ENCODE measurements at regions not wholly inside any gene's neighbourhood (a gene's known extent, or its start where the extent isn't known, plus 50 kb on each side); places are given as distances from the start of the nearest gene placed in this dataset.

DNA sequence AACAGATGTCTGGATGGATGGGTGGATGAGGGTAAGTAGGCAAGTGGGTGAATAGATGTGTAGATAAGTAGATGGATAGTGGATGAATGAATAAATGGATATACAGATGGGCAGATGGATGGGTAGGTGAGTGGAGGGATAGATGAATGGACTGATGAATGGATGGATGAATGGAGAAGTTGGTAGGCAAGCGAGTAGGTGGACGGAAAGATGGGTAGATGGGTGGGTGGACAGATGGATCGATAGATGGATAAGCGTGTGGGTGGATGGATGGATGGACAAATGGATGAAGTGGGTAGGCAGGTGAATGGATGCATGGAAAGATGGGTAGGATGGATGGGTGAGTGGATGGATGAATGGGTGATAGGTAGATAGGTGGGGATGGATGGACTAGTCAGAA, 393.2 kb downstream of the SHANK2 start:
- Mint-ChIP-seq H3K27me3 (no peaks in the 10 kb centered on the region), H3K4me1 (ENCODE audit: low read depth) (peaks cover 5% of the 10 kb centered on the region), H3K36me3 (ENCODE audit: insufficient read depth) (peaks cover 2% of the 10 kb centered on the region), H3K27ac (no peak overlapping the region), H3K4me3 (ENCODE audit: low read depth) (no peak overlapping the region), H3K9me3 (ENCODE audit: low read depth) (no peaks in the 10 kb centered on the region)
- TF ChIP-seq, protein P1, sequence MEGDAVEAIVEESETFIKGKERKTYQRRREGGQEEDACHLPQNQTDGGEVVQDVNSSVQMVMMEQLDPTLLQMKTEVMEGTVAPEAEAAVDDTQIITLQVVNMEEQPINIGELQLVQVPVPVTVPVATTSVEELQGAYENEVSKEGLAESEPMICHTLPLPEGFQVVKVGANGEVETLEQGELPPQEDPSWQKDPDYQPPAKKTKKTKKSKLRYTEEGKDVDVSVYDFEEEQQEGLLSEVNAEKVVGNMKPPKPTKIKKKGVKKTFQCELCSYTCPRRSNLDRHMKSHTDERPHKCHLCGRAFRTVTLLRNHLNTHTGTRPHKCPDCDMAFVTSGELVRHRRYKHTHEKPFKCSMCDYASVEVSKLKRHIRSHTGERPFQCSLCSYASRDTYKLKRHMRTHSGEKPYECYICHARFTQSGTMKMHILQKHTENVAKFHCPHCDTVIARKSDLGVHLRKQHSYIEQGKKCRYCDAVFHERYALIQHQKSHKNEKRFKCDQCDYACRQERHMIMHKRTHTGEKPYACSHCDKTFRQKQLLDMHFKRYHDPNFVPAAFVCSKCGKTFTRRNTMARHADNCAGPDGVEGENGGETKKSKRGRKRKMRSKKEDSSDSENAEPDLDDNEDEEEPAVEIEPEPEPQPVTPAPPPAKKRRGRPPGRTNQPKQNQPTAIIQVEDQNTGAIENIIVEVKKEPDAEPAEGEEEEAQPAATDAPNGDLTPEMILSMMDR (IDR thresholded peaks at IDR 0.05; ENCODE audit: unreplicated experiment), result no peak
- no peak for DNase-seq (ENCODE audit: low spot score, unreplicated experiment)

DNA sequence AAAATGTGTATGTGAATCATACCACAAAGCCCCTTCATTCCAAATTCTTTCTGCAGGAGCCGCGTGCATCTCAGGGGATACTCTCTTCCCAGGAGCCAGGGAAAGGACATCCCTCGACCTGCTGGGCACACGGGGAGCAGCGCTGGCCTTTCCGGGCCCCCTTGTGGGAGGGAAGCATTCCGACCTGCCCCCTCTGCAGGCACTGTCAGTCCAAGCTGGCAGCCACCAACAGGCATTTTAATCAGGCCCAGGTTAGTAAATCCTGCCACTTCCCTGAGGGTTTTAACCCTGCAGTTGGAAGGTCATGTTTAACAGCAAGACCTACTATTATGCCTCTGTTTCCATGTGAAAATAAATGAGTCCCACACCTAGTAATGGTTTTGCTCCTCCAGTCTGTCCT, 391.5 kb downstream of the SHANK2 start:
- TF ChIP-seq, protein P1 (IDR thresholded peaks at IDR 0.05; ENCODE audit: unreplicated experiment), result no peak
- Mint-ChIP-seq H3K4me1 (ENCODE audit: low read depth) (peaks cover 5% of the 10 kb centered on the region), H3K27me3 (no peaks in the 10 kb centered on the region), H3K36me3 (ENCODE audit: insufficient read depth) (peaks cover 2% of the 10 kb centered on the region), H3K27ac (no peak overlapping the region), H3K9me3 (ENCODE audit: low read depth) (no peaks in the 10 kb centered on the region), H3K4me3 (ENCODE audit: low read depth) (no peak overlapping the region)
- no peak for DNase-seq (ENCODE audit: low spot score, unreplicated experiment)

DNA sequence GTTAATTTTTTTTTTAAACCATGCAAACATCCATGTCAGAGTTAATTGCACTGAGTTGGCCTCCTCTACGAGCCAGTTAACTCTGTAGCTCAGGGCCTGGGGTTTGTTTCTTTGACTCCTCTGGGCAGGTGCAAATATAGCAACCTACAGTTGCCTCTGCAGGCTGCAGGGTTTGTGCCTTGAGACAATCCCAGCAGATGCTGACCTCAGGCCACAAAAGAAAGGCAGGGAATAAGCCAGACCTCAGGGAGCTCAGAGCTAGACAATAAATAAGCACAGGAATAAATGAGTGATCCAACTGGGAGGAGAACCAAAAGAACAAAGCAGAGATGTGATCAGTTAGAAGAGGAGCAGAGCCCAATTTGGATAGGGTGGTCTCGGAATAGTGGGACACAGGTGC, 390.8 kb downstream of the SHANK2 start:
- TF ChIP-seq, protein P1 (IDR thresholded peaks at IDR 0.05; ENCODE audit: unreplicated experiment), result no peak
- Mint-ChIP-seq H3K9me3 (ENCODE audit: low read depth) (no peaks in the 10 kb centered on the region), H3K4me1 (ENCODE audit: low read depth) (peaks cover 5% of the 10 kb centered on the region), H3K27ac (no peak overlapping the region), H3K27me3 (no peaks in the 10 kb centered on the region), H3K36me3 (ENCODE audit: insufficient read depth) (peaks cover 2% of the 10 kb centered on the region), H3K4me3 (ENCODE audit: low read depth) (no peak overlapping the region)
- DNase-seq (ENCODE audit: low spot score, unreplicated experiment), result no peak

DNA sequence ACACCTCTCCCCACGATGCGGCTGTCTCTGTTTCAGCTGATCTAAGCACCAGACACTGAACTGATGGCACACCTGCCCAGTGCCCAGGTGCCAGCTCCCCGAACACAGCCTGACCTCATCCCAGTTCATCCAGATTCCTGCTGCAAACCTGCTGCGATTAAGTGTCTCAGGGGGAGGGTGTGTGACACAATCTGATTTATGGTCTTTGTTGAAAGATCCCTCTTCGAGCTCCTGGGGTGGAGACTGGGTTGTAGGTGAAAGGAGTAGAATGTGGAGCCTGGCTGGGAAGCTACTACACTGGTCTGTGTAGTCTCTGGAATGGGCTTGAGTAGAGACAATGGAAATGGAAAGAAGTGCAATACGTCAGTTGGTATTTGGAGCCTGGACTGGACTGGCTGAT, 390.3 kb downstream of the SHANK2 start:
- DNase-seq (ENCODE audit: low spot score, unreplicated experiment), result no peak
- peaks cover 7% of the 10 kb centered on the region for H3K4me1 Mint-ChIP-seq (ENCODE audit: low read depth)
- no peak overlapping the region for H3K27ac Mint-ChIP-seq
- H3K36me3 Mint-ChIP-seq (ENCODE audit: insufficient read depth), result peaks cover 2% of the 10 kb centered on the region
- H3K27me3 Mint-ChIP-seq, result no peaks in the 10 kb centered on the region
- TF ChIP-seq, protein P1 (IDR thresholded peaks at IDR 0.05; ENCODE audit: unreplicated experiment), result no peak
- no peak overlapping the region for H3K4me3 Mint-ChIP-seq (ENCODE audit: low read depth)
- no peaks in the 10 kb centered on the region for H3K9me3 Mint-ChIP-seq (ENCODE audit: low read depth)

DNA sequence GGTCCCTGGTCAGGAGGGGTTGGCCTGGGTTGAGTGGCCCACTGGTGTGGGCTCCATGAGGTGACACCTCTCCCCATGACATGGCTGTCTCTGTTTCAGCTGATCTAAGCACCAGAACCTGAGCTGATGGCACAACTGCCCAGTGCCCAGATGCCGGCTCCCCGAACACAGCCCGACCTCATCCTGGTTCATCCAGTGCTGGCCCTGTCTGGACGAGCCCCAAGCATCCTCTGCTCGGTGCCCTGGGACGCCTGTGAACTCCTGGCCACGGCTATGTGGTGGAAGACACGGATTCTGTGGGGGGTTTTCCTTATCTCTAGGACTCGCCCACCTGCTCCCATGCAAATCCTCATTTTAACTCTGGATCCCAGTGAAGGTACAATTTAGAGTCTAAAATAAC, 389.2 kb downstream of the SHANK2 start:
- TF ChIP-seq, protein P1 (IDR thresholded peaks at IDR 0.05; ENCODE audit: unreplicated experiment), result no peak
- Mint-ChIP-seq H3K9me3 (ENCODE audit: low read depth) (no peaks in the 10 kb centered on the region), H3K36me3 (ENCODE audit: insufficient read depth) (peaks cover 2% of the 10 kb centered on the region), H3K27me3 (no peaks in the 10 kb centered on the region), H3K27ac (no peak overlapping the region), H3K4me3 (ENCODE audit: low read depth) (no peak overlapping the region), H3K4me1 (ENCODE audit: low read depth) (peaks cover 7% of the 10 kb centered on the region)
- no peak for DNase-seq (ENCODE audit: low spot score, unreplicated experiment)
